Fibroblast of pulmonary artery (primary cell): ENCODE measurements at regions not wholly inside any gene's neighbourhood (a gene's known extent, or its start where the extent isn't known, plus 50 kb on each side); places are given as distances from the start of the nearest gene placed in this dataset.

ENCODE experiments used
- DNase-seq: peaks from one replicate; pipeline ENCODE4 v3.0.0-alpha.2; 2010; ENCODE audit warnings: low read depth
- H3K4me3 ChIP-seq: replicated peaks from 2 replicates; pipeline ENCODE4 v1.5.1; 2011; ENCODE audit warnings: low read depth, mild to moderate bottlenecking, control low read depth, low read length, moderate library complexity
- TF ChIP-seq, protein P1 (sequence below): IDR thresholded peaks from 2 replicates; pipeline ENCODE4 v1.5.1; 2011; ENCODE audit warnings: mild to moderate bottlenecking, control low read depth, low read length, inconsistent platforms; ENCODE audit errors: missing control alignments

DNA sequence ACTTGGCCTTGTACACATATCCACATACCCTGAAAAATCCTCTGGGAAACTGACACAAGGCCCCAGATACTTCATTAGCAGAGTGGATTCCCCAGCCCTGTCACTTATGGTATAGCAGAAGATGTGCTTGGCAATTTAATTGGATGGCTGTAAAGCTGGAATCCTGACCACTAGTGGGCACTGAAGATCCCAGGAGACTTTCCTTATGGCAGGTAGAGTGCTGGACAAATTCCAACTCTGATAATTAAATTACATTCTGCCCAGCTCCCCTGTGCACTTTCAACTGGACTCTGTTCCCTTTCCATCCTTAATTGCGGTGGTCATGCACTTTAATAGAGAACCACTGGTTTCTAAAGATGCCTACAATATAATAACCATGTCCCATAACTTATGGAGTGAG, 119.8 kb downstream of the DCK start:
- no peak overlapping the region for H3K4me3 ChIP-seq
- TF ChIP-seq, protein P1, sequence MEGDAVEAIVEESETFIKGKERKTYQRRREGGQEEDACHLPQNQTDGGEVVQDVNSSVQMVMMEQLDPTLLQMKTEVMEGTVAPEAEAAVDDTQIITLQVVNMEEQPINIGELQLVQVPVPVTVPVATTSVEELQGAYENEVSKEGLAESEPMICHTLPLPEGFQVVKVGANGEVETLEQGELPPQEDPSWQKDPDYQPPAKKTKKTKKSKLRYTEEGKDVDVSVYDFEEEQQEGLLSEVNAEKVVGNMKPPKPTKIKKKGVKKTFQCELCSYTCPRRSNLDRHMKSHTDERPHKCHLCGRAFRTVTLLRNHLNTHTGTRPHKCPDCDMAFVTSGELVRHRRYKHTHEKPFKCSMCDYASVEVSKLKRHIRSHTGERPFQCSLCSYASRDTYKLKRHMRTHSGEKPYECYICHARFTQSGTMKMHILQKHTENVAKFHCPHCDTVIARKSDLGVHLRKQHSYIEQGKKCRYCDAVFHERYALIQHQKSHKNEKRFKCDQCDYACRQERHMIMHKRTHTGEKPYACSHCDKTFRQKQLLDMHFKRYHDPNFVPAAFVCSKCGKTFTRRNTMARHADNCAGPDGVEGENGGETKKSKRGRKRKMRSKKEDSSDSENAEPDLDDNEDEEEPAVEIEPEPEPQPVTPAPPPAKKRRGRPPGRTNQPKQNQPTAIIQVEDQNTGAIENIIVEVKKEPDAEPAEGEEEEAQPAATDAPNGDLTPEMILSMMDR, result peak; percentile 10
- no peak for DNase-seq

DNA sequence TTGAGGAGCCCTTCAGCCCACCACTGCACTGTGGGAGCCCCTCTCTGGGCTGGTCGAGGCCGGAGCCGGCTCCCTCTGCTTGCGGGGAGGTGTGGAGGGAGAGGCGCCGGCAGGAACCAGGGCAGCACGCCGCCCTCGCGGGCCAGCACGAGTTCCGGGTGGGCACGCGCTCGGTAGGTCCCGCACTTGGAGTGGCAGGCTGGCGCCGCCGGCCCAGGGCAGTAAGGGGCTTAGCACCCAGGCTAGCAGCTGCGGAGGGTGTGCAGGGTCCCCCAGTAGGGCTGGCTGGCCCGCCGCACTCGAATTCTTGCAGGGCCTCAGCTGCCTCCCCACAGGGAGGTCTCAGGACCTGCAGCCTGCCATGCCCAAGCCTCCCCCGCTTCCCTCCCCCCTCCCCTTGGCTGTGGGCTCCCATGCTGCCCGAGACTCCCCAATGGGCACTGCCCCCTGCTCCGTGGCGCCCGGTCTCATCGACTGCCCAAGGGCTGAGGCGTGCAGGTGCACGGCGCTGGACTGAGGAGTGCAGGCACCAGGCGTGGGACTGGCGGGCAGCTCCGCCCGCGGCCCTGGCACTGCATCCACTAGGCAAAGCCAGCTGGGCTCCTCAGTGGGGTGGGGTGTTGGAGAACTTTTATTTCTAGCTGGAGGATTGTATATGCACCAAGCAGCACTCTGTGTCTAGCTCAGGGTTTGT, 127.5 kb downstream of the DCK start:
- no peak overlapping the region for H3K4me3 ChIP-seq
- TF ChIP-seq, protein P1, result no peak
- no peak for DNase-seq

DNA sequence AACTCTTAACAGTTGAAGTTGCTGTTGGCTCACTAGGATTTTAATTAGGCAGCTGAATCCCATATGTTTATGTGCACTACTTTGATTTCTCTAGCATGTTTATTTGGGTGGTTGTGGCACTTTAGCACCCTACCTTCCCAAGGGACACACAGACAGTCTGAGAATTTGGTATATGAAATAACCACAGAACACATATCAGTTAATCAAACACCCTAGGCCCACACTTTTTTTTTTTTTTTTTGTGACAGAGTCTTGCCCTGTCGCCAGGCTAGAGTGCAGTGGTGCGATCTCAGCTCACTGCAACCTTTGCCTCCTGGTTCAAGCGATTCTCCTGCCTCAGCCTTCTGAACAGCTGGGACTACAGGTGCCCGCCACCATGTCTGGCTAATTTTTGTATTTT, 130.5 kb downstream of the DCK start:
- no peak for DNase-seq
- no peak overlapping the region for H3K4me3 ChIP-seq
- TF ChIP-seq, protein P1, result no peak

DNA sequence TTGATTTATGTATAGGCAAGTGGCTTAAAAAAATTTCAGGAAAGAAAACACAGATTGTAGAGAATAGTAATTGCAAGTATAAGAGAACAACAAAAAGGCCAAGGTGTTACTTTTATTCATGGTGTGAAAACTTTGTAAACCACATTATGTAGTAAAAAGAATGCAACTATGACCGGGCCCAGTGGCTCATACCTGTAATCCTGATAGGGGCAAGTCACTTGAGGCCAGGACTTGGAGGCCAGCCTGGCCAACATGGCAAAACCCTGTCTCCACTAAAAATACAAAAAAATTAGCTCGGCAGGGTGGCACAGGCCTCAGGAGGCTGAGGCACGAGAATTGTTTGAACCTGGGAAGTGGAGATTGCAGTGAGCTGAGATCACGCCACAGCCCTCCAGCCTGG, 131.7 kb downstream of the DCK start:
- DNase-seq, result no peak
- H3K4me3 ChIP-seq, result no peak overlapping the region
- TF ChIP-seq, protein P1, result no peak

DNA sequence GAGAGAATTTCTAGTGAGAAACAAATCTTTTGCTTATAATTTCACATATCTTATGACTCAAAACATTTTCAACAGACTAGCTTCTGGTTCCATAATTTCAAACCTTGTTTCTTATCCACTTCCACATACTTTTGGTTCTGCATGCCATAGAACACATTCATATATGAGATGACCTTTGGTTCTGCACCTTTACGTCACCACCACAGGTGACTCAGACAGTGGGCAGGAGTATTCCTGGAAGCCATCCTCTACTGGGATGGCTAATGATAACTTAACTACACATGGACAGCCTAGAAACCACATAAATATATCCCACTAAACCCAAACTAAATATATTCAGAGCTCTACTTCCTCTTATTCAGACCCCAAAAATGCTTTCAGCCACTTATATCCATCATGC, 133.3 kb downstream of the DCK start:
- no peak overlapping the region for H3K4me3 ChIP-seq
- peak; percentile 57 for DNase-seq
- TF ChIP-seq, protein P1, result no peak

DNA sequence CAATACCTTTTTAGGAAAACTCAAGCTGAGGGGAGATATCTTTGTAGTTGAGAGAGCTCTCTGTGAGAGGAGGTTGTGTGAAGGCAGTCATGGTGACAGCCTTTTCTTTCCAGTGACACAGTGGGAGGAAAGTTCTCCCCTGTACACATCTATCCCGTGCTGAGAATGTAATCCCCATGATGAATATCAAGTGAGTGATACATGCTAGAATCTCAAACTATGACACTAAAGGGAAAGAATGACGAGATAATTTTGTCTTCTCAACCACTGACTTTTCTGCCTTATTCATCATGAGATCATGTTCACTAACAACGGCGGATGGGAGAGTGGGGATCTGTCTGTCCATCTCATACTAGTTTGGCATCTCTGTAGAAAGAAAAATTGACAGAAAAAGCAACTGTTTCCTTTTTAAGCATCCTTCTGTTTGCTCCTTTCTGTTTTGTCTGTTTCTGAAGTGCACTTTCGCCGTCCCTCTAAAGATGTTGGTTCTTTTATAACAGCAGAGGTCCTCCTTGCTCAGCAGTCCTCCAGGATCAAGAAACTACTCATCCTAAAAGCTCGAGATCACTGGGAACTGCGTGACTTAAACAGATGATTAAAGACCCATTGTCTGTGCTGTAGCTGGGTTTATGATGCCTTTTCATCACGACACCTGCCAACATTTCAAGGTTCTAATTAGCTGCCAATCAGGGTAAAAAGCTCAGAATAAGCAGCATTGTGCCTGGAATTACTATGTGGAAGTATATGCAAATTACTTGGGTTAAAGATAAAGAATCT, 137.6 kb downstream of the DCK start:
- TF ChIP-seq, protein P1, result no peak
- peak; percentile 39 for DNase-seq

DNA sequence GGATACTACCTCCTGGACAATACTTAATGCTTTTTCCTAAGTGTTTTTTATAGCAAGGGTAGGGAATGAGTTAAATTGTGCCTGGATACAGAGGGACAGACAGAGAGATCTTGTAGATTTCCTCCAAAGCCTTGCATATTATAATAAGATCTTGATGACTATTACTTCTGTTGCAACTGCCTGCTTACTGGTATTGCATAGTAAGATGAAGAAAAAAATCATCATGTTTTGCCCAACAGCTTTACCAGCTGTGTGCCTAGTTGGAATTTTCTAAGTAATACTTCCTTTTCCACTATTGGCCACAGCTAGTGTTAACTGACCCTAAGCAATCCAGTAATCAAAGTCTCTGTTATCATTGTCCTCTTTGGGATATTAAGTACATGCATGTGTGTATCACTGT, 139.0 kb downstream of the DCK start:
- TF ChIP-seq, protein P1, result no peak
- H3K4me3 ChIP-seq, result no peak overlapping the region
- DNase-seq, result no peak

More for the DNA sequence above, 137.6 kb downstream of the DCK start:
- H3K4me3 ChIP-seq, result no peak overlapping the region
